DOHH2 (cell line): ENCODE measurements at regions not wholly inside any gene's neighbourhood (a gene's known extent, or its start where the extent isn't known, plus 50 kb on each side); places are given as distances from the start of the nearest gene placed in this dataset.

ENCODE experiments used
- CTCF ChIP-seq: fragments of 200-600 bp; sonication (generic); IDR thresholded peaks from one replicate; pipeline ENCODE4 v1.5.1; 2014; ENCODE audit warnings: antibody characterized with exemption, mild to moderate bottlenecking, low read depth, low read length; ENCODE audit not compliant: poor library complexity, severe bottlenecking
- EZH2phosphoT487 ChIP-seq: fragments of 200-600 bp; sonication (generic); IDR thresholded peaks from 2 replicates; pipeline ENCODE4 v1.6.1; 2017; ENCODE audit warnings: borderline replicate concordance, mild to moderate bottlenecking, antibody characterized with exemption, low read length, moderate library complexity, mixed read lengths

- TF ChIP-seq CTCF (no peak), EZH2phosphoT487 (no peak)
Measured at GRCh38 chr6:111943266-111943665, 70.0 kb upstream of the FYN start.
